ENCODE measurements at regions not wholly inside any gene's neighbourhood (a gene's known extent, or its start where the extent isn't known, plus 50 kb on each side); places are given as distances from the start of the nearest gene placed in this dataset.

- no peak for TF ChIP-seq CTCF (IDR thresholded peaks at IDR 0.05; ENCODE audit: low read depth, low read length, missing input control)
- no peak for TF ChIP-seq SP1 (IDR thresholded peaks at IDR 0.05)
- TF ChIP-seq REST (IDR thresholded peaks at IDR 0.05): no peak
- no peak for TF ChIP-seq ATF3 (IDR thresholded peaks at IDR 0.05)
- no peak for TF ChIP-seq TAF1 (conservative IDR thresholded peaks at IDR 0.05)
- no peak for TF ChIP-seq YY1 (IDR thresholded peaks at IDR 0.05)
- no peak for TF ChIP-seq GABPA (IDR thresholded peaks at IDR 0.05 in 1 of 2, conservative IDR thresholded peaks at IDR 0.05 in 1 of 2)
- no peak for TF ChIP-seq MAX (IDR thresholded peaks at IDR 0.05)
- no peak for TF ChIP-seq ZBTB33 (IDR thresholded peaks at IDR 0.05)
- no peak for TF ChIP-seq HNF4G (IDR thresholded peaks at IDR 0.05)
These were observed 1067.2 kb downstream of the EPHA7 start for GRCh38 chr6:92352130-92352529.

Measured in liver (tissue), 3 donors.